GM12864 (cell line): ENCODE measurements at regions not wholly inside any gene's neighbourhood (a gene's known extent, or its start where the extent isn't known, plus 50 kb on each side); places are given as distances from the start of the nearest gene placed in this dataset.

Experiments used
- DNase-seq: peaks from one replicate; pipeline ENCODE4 v3.0.0-alpha.2; 2011; ENCODE audit warnings: low read depth
- H3K4me3 ChIP-seq: 2 replicates; pipeline ENCODE4 v1.5.1; 2011; ENCODE audit warnings: mild to moderate bottlenecking, low read depth, low read length, control low read depth
- TF ChIP-seq, protein P1 (sequence below): IDR thresholded peaks from 2 replicates; pipeline ENCODE4 v1.5.1; 2011; ENCODE audit warnings: low read depth, mild to moderate bottlenecking, moderate library complexity, low read length, control low read depth, inconsistent platforms; ENCODE audit errors: missing control alignments

DNA sequence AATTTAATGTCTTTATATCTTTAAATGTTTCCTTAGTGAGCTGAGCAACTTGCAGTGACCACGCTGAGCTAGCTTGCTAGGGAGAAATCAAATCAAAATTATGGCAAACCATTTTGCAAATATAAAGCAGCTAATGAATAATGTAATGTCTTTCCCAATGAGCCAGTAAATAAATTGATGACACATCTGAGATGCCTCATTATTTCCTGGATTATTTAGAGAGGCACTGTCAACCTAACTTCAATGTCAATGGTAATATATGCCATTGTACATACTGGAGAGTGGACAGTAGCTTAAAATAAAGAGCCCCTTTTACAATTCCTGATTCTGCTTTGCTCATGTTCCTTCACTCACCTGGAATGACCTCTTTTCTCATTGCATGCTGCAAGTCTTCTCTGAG is 182.6 kb downstream of the PHLDA1 start:
- no peak overlapping the region for H3K4me3 ChIP-seq
- TF ChIP-seq, protein P1, sequence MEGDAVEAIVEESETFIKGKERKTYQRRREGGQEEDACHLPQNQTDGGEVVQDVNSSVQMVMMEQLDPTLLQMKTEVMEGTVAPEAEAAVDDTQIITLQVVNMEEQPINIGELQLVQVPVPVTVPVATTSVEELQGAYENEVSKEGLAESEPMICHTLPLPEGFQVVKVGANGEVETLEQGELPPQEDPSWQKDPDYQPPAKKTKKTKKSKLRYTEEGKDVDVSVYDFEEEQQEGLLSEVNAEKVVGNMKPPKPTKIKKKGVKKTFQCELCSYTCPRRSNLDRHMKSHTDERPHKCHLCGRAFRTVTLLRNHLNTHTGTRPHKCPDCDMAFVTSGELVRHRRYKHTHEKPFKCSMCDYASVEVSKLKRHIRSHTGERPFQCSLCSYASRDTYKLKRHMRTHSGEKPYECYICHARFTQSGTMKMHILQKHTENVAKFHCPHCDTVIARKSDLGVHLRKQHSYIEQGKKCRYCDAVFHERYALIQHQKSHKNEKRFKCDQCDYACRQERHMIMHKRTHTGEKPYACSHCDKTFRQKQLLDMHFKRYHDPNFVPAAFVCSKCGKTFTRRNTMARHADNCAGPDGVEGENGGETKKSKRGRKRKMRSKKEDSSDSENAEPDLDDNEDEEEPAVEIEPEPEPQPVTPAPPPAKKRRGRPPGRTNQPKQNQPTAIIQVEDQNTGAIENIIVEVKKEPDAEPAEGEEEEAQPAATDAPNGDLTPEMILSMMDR: no peak
- DNase-seq: no peak

DNA sequence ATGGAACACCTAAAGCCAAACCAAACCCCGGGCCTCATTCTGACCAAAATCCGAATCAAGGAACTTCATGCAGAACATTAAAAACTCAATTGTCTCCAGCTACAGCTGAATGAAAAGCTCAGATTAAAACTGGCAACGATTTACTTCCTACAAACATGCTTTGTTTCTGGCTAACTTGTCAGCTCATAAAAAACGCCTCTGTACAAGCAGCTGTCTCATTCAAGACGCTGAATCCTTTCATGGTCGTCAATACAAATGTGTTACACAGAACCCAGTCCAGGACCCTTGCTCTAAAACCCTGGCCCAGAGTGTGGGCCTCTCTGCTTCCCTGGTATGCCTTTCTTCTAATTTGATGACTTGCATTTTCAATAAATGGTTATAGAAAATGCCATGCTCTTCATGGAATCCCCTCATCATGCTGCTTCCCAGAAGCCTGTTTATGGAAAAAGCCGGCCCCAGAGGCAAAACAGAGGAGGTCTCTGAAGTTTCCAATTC is 183.1 kb downstream of the PHLDA1 start:
- H3K4me3 ChIP-seq: no peak overlapping the region
- TF ChIP-seq, protein P1: no peak
- no peak for DNase-seq

DNA sequence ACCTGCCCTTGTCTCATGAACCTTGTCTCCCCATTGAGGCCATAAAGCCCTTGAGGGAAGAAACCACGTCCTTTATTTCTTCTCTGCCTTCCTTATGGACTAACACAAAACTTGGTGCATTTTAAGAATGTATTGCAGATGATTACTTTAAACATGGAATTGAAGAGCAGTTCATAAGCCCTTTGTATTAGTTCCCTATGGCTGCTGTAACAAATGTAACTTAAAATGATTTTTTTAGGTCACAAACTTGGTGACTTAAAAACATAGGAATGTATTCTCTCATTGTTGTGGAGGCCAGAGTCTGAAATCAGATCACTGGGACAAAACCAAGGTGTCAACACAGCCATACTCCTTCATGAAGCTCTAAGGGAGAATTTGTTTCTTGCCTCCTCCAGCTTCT is 185.5 kb downstream of the PHLDA1 start:
- DNase-seq: no peak
- TF ChIP-seq, protein P1: no peak
- H3K4me3 ChIP-seq: no peak overlapping the region

DNA sequence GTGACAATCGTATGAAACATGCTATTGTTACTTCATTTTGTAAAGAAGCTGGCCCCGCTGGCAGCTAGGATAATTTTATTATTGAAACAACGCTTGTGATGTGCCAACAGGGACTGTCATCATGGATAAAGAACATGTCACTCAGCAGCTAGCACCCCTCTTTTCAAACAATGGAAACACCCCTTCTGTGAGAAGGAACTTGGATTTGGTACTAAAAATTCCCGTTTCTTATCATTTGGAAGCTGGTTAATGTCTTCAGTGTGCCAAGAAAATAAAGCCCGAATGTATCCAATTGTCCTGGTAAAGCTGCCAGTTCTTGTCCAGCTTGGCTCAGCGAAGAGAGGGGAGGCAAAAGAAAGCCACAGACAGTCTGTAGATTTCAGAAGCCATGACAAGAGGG is 186.6 kb downstream of the PHLDA1 start:
- no peak overlapping the region for H3K4me3 ChIP-seq
- no peak for DNase-seq
- TF ChIP-seq, protein P1: no peak

DNA sequence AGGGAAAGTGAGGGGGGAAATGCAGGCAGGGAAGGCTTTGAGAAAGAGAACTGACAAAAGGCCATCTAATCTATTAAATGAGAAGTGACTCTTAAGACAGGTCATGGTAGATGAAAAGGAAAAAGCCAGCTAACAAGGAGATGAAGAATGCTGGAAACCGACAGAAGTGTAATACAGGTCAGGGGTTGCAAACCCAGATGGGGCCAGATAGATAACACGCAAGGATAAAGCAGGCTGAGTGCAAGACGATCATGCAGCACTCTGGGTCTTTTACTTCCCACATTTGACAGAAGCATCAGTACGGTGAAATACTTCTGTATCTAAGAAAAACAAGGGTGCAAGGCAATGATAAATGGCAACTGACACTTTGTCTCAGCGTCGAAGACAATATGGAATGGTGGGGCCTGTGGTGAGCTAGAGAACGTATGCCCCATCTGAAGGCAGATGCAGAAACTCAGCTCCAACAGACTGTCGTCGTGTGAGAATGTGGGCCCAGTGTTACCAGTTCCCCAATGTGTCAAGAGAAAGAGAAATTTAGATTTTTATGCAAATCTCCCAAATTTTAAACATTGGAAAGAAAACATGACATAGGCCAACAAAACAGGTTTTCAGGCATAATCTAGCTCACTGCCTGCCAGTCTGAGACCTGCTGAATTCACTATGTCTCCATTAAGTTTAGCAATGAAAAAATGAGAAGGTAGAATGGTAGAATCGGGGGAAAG is 187.4 kb downstream of the PHLDA1 start:
- no peak overlapping the region for H3K4me3 ChIP-seq
- DNase-seq: no peak
- TF ChIP-seq, protein P1: no peak

DNA sequence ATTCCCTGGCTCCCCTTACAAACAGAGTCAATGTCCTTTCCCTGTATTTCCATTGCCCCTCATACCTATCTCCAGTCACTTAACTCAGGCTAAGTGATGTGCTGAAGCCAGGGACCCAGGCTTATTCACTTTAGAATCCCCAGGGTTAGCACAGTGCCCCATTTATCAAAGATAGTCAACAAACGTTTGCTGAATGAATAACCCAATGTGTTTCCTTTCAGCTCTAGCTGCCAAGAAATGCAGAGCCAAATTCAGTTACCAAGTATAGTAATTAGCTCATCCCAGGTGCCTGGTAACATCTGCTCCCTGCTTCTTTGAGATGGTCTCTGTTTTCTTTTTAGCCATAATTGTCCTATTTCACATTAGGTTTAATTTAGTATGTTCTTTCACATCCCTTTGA is 189.5 kb downstream of the PHLDA1 start:
- no peak for DNase-seq
- TF ChIP-seq, protein P1: no peak
- no peak overlapping the region for H3K4me3 ChIP-seq

DNA sequence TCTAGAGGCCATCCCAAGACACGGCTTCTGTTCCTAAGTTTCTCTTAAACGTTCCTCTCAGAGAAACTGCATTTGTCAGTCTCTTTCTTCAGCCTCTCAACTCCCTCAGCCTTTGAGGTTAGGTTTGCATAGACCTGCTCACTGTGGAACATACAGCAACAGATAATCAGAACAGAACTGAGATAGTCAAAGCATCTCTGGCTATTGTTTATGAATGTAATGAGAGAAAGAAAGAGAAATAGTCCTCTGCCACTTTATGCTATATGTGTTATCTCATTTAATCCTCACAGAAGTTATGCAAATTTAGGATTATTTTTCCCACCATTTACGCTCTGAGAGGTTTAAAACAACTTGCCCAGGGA is 190.6 kb downstream of the PHLDA1 start:
- DNase-seq: no peak
- TF ChIP-seq, protein P1: no peak
- H3K4me3 ChIP-seq: no peak overlapping the region
